Left colon (tissue), 2 donors: ENCODE measurements at regions not wholly inside any gene's neighbourhood (a gene's known extent, or its start where the extent isn't known, plus 50 kb on each side); places are given as distances from the start of the nearest gene placed in this dataset.

Source experiments
- ATAC-seq: fragments of 200-7000 bp; cut with Tn5 transposase; one replicate; pipeline ENCODE4 v1.9.1; 2020; ENCODE audit warnings: mild to moderate bottlenecking, moderate library complexity
- DNase-seq, 2 donors: peaks; one replicate each; pipeline ENCODE4 v3.0.0-alpha.2; 2020
- intact Hi-C, 2 donors: fragments of 100-400 bp; cut with DNase I in 1 of 2; cut with micrococcal nuclease in 1 of 2; formaldehyde crosslinking; loops; one replicate each; pipeline versions ENCODE4 v1.11.2 to v1.14.0; 2022; cut with DNase I, micrococcal nuclease
- donor health status: DM: no; HTN: no; CAD: no.
- donor health status: DM: yes; HTN: yes; CAD: no.

DNA sequence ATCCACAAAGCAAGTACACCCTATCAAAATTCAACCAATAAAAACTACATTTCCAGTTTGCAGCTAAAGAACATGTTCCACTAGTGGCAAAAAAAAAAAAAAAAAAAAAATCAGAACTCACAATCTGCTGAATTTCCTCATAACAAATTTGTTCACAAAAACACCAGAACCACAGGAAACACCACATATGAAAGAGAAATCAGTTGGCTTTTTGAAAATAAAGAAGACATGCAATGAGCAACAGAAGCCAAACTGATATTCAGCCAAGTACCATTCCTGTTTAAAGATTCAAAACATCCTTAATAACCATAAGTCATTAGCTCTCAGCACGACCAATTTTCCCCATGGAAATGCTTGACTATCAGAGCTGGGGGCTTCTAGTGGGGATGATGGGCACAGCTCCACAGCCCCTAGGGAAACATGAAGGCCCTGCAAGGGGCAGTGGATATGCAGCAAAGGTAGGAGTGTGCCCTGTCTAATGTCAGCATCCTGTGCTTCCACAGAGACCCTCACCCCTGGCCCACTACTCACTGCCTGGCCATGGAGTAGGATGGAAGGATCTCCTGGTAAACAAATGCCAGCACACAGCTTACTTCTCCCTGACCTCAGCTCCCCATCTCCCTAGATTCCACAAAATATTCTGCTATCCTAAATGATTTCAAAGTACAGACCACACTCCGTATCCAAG lies 74.0 kb upstream of the DOCK9 start:
- no peak for ATAC-seq
- DNase-seq: no peak
- intact Hi-C loops: no loop called here

DNA sequence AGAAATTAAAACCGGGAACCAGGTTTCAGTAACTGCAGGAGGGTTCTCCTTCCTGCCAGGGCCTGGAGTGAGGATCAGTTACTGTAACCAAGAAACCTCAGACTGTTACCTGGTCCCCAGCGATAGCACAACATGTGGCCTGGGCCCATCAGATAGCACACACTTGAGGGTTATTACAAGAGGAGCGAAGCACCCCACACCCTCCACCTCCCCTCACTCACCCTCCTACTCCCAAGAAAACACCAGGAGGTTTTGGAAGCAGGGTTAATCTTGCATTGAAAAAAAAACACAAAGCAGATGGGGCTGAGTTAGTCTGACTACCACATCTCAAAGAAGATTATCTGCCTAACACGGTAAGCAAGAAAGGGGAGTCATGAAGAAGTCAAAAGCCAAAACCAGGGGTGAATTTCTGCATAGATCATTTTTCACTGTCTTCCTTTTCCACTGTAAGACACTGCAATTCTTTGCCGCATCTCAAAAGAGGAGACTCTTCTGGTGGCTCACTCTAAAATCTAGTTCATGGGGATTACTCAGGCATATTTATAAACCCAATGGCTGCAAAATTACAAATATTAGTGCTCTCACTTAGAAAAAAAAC lies 75.9 kb upstream of the DOCK9 start:
- no peak for ATAC-seq

DNA sequence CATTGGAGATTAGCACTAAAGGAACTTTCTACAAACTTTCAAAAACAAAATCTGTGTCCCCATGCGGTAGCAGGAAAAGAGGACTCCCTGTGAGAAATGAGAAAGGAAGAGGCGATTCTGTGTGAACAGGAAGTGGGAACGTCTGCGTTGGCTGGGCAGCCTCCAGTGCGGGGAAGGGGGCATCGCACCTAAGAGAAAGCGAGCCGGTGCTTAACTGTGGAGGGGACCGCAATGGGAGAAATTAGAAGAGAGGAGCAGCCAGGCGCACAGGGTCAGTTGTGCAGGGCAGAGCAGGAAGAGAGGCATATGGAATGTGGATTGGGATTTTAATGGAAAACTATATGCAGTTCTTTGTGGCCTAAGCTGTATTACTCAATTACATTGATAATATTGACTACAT lies 77.4 kb upstream of the DOCK9 start:
- intact Hi-C loops: no loop called here
- ATAC-seq (no peak), DNase-seq (no peak)

More for the DNA sequence above, 75.9 kb upstream of the DOCK9 start:
- no peak for DNase-seq
- intact Hi-C loops: no loop called here

- ATAC-seq (no peak), DNase-seq (no peak)
- intact Hi-C loops: no loop called here
Observed at GRCh38 chr13:99055735-99056134, 77.9 kb upstream of the DOCK9 start.

- intact Hi-C loops: no loop called here
- ATAC-seq (no peak), DNase-seq (no peak)
Observed at GRCh38 chr13:99056381-99057014, 78.6 kb upstream of the DOCK9 start.

- DNase-seq (no peak), ATAC-seq (peak; percentile 49)
- intact Hi-C loops: no loop called here
Observed at GRCh38 chr13:99057310-99057975, 79.6 kb upstream of the DOCK9 start.

DNA sequence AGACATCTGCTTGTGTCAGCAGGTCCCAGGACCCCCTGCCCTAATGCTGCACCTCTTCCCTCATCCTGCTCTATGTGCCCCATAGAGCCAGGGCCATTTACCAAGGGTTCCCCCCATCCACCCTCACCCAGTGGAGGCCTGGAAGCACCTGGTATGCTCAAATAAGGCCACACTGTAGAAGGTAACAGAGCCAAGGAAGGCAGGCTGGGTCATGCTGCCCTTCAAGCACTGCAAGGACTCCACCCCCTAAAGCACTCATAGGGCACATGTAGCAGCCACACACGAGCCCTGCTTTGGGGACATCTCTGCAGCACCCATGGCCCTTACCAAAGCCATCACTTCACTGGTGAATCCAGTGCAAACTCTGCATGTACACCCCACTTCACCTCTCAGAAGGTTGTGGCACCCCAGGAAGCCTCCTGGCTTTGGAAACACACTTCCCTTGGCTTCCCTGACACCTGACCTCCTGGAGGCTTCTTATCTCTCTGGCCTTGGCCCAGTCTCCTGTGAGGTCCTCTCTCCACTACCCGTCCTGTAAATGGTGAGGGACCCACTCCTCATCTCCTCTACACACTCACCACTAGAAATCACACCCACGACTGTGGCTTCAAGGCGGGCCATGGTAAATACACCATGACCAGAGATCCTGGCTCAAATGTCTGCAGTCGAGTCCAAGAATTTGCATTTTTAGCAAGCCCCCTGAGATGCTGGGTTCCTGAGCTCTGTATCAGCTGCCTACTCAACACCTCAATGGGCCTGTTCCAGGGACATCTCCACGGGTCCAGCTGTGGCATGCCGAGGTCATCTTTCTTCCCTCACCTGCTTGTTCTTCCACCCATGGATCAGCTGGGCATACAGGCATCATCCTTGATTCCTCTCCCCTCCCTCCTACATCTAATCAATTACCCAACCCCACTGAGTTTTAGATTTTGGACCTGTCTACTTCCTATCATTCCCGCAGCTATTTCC lies 80.9 kb upstream of the DOCK9 start:
- DNase-seq: no peak
- intact Hi-C loops: no loop called here
- ATAC-seq: no peak

GRCh38 chr13:99059498-99060075 lies 81.7 kb upstream of the DOCK9 start:
- intact Hi-C loops: no loop called here
- DNase-seq: no peak
- no peak for ATAC-seq

DNA sequence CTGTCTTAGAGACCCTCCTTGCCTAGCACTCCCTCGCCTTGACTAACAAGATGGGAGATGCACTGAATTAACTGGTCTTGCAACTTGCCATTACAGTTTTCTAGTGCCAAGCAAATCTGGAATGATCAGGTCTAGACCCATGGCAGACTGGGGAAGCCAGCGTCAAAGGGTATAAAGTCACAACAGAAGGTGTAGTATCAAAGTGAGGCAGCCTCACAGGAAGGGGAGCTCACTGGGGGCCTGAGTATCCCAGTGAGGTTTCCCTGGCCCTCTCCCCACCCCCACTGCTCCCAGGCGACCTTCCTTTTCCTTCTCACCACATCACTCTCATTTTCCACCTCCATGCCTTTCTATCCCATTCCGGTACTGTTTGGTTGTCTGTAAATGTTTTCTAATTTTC lies 83.5 kb upstream of the DOCK9 start:
- DNase-seq: no peak
- intact Hi-C loops: no loop called here
- no peak for ATAC-seq

DNA sequence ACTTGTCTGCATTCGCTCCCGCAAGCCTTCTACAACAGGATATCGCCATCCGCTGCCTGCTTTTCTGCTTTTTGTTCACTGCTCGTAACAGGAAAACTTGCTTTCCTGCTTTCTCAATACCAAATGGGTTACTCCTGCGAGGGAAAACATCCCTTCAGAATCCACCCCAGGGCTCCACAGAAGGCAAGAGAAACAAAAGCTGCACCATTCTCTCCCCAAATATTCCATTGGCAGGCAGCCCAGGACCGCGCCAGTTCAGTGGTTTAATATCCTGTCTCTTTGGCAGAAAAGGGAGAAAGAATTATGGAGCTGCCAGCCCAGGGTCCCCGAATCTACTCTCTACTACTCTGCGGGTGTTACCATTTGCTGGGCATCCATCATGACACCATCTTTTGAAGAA lies 84.7 kb upstream of the DOCK9 start:
- no peak for ATAC-seq
- no peak for DNase-seq
- intact Hi-C loops: no loop called here

DNA sequence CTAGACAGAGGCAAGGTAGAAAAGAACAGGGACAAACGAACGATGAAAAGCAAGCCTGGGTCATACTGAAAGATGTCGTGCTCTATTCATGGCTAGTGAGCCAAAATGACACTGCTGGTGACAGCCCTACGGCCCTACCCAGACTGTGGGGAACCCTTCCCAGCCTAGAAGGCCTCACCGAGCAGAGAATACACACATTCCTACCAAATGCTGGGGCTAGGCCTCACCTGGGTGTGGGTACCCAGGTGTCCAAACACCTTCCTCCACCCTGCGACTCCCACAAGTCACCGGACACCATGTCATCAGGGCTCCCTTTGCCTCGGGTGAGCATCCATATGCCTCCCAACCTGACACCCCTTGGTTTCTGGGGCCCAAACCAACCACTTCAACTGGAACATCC lies 85.3 kb upstream of the DOCK9 start:
- no peak for ATAC-seq
- DNase-seq: no peak
- intact Hi-C loops: no loop called here

DNA sequence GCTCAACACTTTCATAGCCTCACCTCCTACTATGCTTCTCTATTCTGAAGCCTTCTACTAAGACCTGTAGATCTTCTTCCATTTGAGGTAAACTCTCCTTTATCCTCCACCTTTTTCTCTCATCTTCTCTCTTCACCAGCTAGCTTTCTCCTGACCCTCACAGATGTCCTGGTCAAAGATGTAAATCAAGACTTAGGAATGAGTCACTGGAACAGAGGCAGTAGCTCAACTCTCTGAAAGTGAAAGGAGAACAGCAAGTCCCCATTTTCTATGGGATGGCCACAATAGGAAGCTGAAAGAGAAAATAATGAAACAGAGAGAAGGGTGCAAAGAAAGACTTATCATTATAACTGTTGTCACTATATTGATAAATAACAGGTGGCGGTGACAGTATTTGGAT lies 86.1 kb upstream of the DOCK9 start:
- no peak for ATAC-seq

GRCh38 chr13:99064624-99065234 lies 86.9 kb upstream of the DOCK9 start:
- intact Hi-C loops: no loop called here
- ATAC-seq (no peak), DNase-seq (no peak)

More for the DNA sequence above, 86.1 kb upstream of the DOCK9 start:
- DNase-seq: no peak
- intact Hi-C loops: no loop called here

- intact Hi-C loops: no loop called here
- DNase-seq: no peak
- ATAC-seq: no peak
Observed at GRCh38 chr13:99065235-99066015, 87.6 kb upstream of the DOCK9 start.

GRCh38 chr13:99066219-99066618 lies 88.4 kb upstream of the DOCK9 start:
- no peak for DNase-seq
- no peak for ATAC-seq
- intact Hi-C loops: no loop called here

DNA sequence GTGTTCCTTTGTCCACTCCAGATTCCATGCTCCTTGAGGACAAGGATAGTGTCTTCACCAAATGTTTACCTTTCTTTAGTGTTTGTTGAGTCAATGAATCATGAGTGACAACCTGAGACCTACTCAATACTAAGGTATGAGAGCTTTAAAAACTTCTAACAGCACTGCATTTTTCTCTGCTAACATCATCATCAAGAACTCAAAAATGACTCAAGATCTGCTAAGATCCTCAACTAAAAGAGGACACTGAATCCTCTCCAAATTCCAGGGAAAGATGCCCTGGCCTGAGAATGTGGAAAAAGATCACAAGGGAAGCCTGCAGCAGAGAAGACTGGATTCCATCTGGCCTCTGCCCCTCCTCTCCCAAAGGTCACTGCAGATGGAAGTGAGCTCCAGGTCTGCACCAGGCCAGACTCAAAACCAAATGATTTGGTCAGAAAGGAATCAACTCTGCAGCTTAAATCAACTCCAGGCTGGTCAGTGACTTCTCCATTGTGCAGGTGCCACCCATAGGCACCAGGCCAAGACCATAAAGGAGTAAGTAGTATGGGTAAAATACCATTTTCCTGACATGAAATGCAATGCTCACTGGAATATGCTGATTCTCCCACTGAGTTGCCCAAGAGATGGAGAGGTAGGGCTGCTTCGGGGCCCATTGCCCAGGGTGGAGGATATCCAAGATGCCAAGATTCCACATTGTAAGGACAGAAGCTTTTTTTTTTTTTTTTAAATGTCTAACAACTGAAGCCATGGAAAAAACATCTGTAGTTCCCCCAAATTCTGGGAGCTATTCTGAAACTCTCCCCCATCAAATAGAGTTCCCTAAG lies 89.5 kb upstream of the DOCK9 start:
- ATAC-seq: peak; percentile 54
- DNase-seq: peak in 1 of 2 donors; percentile 27
- intact Hi-C loops: no loop called here

GRCh38 chr13:99071211-99071610 lies 93.3 kb upstream of the DOCK9 start:
- intact Hi-C loops: no loop called here
- no peak for ATAC-seq
- DNase-seq: no peak
